HEK293 (cell line): ENCODE measurements at regions not wholly inside any gene's neighbourhood (a gene's known extent, or its start where the extent isn't known, plus 50 kb on each side); places are given as distances from the start of the nearest gene placed in this dataset.

ENCODE experiments used
- CTCF ChIA-PET: fragments of 350-600 bp; formaldehyde crosslinking; extraction: SDS; loops from one replicate; lab custom pipeline; 2021; ENCODE audit warnings: antibody characterized with exemption; lab: Yijun Ruan, JAX
- POLR2A ChIA-PET: fragments of 300-600 bp; formaldehyde crosslinking; extraction: SDS; loops from one replicate; lab custom pipeline; 2020; ENCODE audit warnings: antibody characterized with exemption, inconsistent platforms; lab: Yijun Ruan, JAX
- H3K27ac ChIP-seq: fragments of 200-500 bp; sonication (Bioruptor generic); 2 replicates; pipeline ENCODE4 v1.5.1; 2014; ENCODE audit warnings: low read depth, low read length, control low read depth, inconsistent platforms; ENCODE audit errors: extremely low read depth
- H3K36me3 ChIP-seq, 2 experiments: fragments of 200-500 bp in 1 of 2; sonication (Bioruptor generic) in 1 of 2; 1 replicate in 1 of 2; 2 replicates in 1 of 2; pipeline ENCODE4 v1.5.1; 2014 to 2017; ENCODE audit warnings: inconsistent platforms in 2 of 2, low read length in 2 of 2; ENCODE audit not compliant: control insufficient read depth in 2 of 2, insufficient read depth in 1 of 2
- H3K4me1 ChIP-seq: fragments of 200-500 bp; sonication (Bioruptor generic); 2 replicates; pipeline ENCODE4 v1.5.1; 2014; ENCODE audit warnings: mild to moderate bottlenecking, low read length, inconsistent platforms; ENCODE audit not compliant: control insufficient read depth, insufficient read depth
- H3K4me3 ChIP-seq: 2 replicates; pipeline ENCODE4 v1.5.1; 2011; ENCODE audit warnings: low read depth, mild to moderate bottlenecking, control low read depth, low read length, moderate library complexity
- H3K9me3 ChIP-seq: fragments of 200-500 bp; sonication (Bioruptor generic); 2 replicates; pipeline ENCODE4 v1.5.1; 2014; ENCODE audit warnings: low read depth, low read length, inconsistent platforms; ENCODE audit not compliant: control insufficient read depth, insufficient read depth
- BCL11A ChIP-seq: fragments of 450-650 bp; formaldehyde crosslinking; IDR thresholded peaks from 2 replicates; pipeline ENCODE4 v1.5.1; 2016; ENCODE audit warnings: low read depth, missing biosample characterization, missing genetic modification characterization
- BCL6B ChIP-seq: fragments of 450-650 bp; formaldehyde crosslinking; IDR thresholded peaks from 2 replicates; pipeline ENCODE4 v1.5.1; 2017; ENCODE audit warnings: missing biosample characterization, missing genetic modification characterization
- CTCF ChIP-seq: fragments of 450-650 bp; formaldehyde crosslinking; IDR thresholded peaks from 2 replicates; pipeline ENCODE4 v1.5.1; 2016; ENCODE audit warnings: missing biosample characterization, missing genetic modification characterization
- PRDM1 ChIP-seq: fragments of 450-650 bp; formaldehyde crosslinking; IDR thresholded peaks from 2 replicates; pipeline ENCODE4; 2016; ENCODE audit warnings: missing biosample characterization, missing genetic modification characterization
- TRIM28 ChIP-seq: IDR thresholded peaks from 2 replicates; pipeline ENCODE4 v1.6.1; 2011; ENCODE audit warnings: low read length, control low read depth, borderline replicate concordance
- YY1 ChIP-seq: fragments of 450-650 bp; formaldehyde crosslinking; IDR thresholded peaks from 2 replicates; pipeline ENCODE4 v1.5.1; 2018; ENCODE audit warnings: missing biosample characterization, missing genetic modification characterization
- ZBTB26 ChIP-seq: fragments of 450-650 bp; formaldehyde crosslinking; optimal IDR thresholded peaks from 2 replicates; pipeline ENCODE3; 2016; ENCODE audit warnings: missing biosample characterization, mild to moderate bottlenecking, missing genetic modification characterization
- ZFP37 ChIP-seq: fragments of 450-650 bp; formaldehyde crosslinking; IDR thresholded peaks from 2 replicates; pipeline ENCODE4 v1.5.1; 2016; ENCODE audit warnings: missing biosample characterization, missing genetic modification characterization
- ZNF10 ChIP-seq: fragments of 450-650 bp; formaldehyde crosslinking; IDR thresholded peaks from 2 replicates; pipeline ENCODE4 v1.5.1; 2017; ENCODE audit warnings: missing biosample characterization, missing genetic modification characterization
- ZNF24 ChIP-seq: fragments of 450-650 bp; formaldehyde crosslinking; IDR thresholded peaks from 2 replicates; pipeline ENCODE4 v1.5.1; 2016; ENCODE audit warnings: missing biosample characterization, missing genetic modification characterization
- ZNF529 ChIP-seq: fragments of 450-650 bp; formaldehyde crosslinking; IDR thresholded peaks from 2 replicates; pipeline ENCODE4 v1.5.1; 2017; ENCODE audit warnings: missing genetic modification characterization, missing biosample characterization; ENCODE audit not compliant: insufficient replicate concordance
- ZNF530 ChIP-seq: fragments of 450-650 bp; formaldehyde crosslinking; IDR thresholded peaks from 2 replicates; pipeline ENCODE4 v1.5.1; 2016; ENCODE audit warnings: low read depth, missing biosample characterization, missing genetic modification characterization
- ZNF548 ChIP-seq: fragments of 450-650 bp; formaldehyde crosslinking; IDR thresholded peaks from 2 replicates; pipeline ENCODE4 v1.5.1; 2016; ENCODE audit warnings: missing biosample characterization, missing genetic modification characterization
- ZNF549 ChIP-seq: fragments of 450-650 bp; IDR thresholded peaks from 2 replicates; pipeline ENCODE4 v1.5.1; 2018; ENCODE audit warnings: missing biosample characterization, missing genetic modification characterization, mild to moderate bottlenecking, inconsistent platforms, moderate library complexity
- ZNF555 ChIP-seq: fragments of 450-650 bp; formaldehyde crosslinking; conservative IDR thresholded peaks from 2 replicates; pipeline ENCODE4 v1.5.1; 2017; ENCODE audit warnings: missing biosample characterization, mild to moderate bottlenecking, missing genetic modification characterization, inconsistent platforms
- ZNF571 ChIP-seq: fragments of 450-650 bp; formaldehyde crosslinking; IDR thresholded peaks from 2 replicates; pipeline ENCODE4 v1.5.0; 2017; ENCODE audit warnings: missing biosample characterization, missing genetic modification characterization
- ZNF645 ChIP-seq: fragments of 450-650 bp; formaldehyde crosslinking; IDR thresholded peaks from 2 replicates; pipeline ENCODE4; 2016; ENCODE audit warnings: missing biosample characterization, missing genetic modification characterization
- ZNF660 ChIP-seq: fragments of 450-650 bp; IDR thresholded peaks from 2 replicates; pipeline ENCODE4 v1.5.1; 2018; ENCODE audit warnings: missing biosample characterization, mild to moderate bottlenecking, missing genetic modification characterization
- ZNF670 ChIP-seq: fragments of 450-650 bp; formaldehyde crosslinking; IDR thresholded peaks from 2 replicates; pipeline ENCODE4 v1.5.1; 2016; ENCODE audit warnings: missing biosample characterization, missing genetic modification characterization, low read depth
- ZNF677 ChIP-seq: fragments of 450-650 bp; IDR thresholded peaks from 2 replicates; pipeline ENCODE4 v1.5.0; 2018; ENCODE audit warnings: missing biosample characterization, mild to moderate bottlenecking, missing genetic modification characterization, moderate library complexity
- TF ChIP-seq, protein P1 (sequence below): fragments of 450-650 bp; formaldehyde crosslinking; IDR thresholded peaks from 2 replicates; pipeline ENCODE4 v1.5.1; 2016; ENCODE audit warnings: missing biosample characterization, missing genetic modification characterization

DNA sequence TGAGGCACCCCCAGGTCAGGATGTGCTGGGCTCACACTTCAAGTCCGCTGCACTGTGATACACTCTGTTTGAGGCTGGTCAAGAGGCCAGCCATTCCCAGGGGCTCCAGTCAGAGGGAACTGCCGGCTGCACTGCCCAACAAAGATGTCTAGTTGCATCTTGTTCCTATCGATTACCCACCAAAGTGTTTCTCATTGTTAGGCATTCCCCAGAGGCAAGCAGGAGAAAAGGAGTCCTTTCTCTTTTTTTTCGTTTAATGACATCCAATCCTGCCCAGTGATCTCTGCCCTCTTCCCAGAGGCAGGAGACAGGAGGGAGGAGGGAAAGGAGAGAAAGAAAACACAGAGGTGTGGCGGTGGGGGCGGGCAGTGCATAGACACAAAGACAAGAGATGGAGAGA lies 150.4 kb downstream of the OMA1 start (continued):
- no peak for TF ChIP-seq BCL6B (tag by site-specific recombination)
- TF ChIP-seq PRDM1 (tag by site-specific recombination) = no peak

GRCh38 chr1:58395355-58395754 lies 151.2 kb downstream of the OMA1 start:
- POLR2A ChIA-PET = no interaction called here
- CTCF ChIA-PET = interaction anchor here (0.5 to 0.6 kb wide), 2 partner anchors 50 to 100 kb away, joined by 3 to 7 read pairs; no protein-coding TSS in a partner anchor
- Histone ChIP-seq H3K9me3 (no peaks in the 10 kb centered on the region), H3K4me1 (no peaks in the 10 kb centered on the region), H3K27ac (no peak overlapping the region), H3K4me3 (no peak overlapping the region), H3K36me3 (no peaks in the 10 kb centered on the region)
- TF ChIP-seq ZBTB26 (no peak), PRDM1 (tag by site-specific recombination) (peak; percentile 46; the same call in 1 of the 2 replicates), ZNF677 (tag by site-specific recombination) (no peak)

- Histone ChIP-seq H3K4me3 (no peak overlapping the region), H3K9me3 (no peaks in the 10 kb centered on the region), H3K4me1 (no peaks in the 10 kb centered on the region), H3K27ac (no peak overlapping the region), H3K36me3 (no peaks in the 10 kb centered on the region)
- ChIA-PET CTCF (interaction anchor here (0.5 kb wide), 1 partner anchor 254 kb away, joined by 3 read pairs; no protein-coding TSS in a partner anchor), POLR2A (no interaction called here)
- TF ChIP-seq ZFP37 (tag by site-specific recombination) = no peak
- no peak for TF ChIP-seq ZNF10
- no peak for TF ChIP-seq ZNF571 (tag by site-specific recombination)
- no peak for TF ChIP-seq ZNF660 (tag by site-specific recombination)
- no peak for TF ChIP-seq BCL11A
- TF ChIP-seq ZNF549 = no peak
- TF ChIP-seq ZNF670 (tag by site-specific recombination) = no peak
- TF ChIP-seq ZNF24 (tag by site-specific recombination) = no peak
- TF ChIP-seq ZNF555 (tag by site-specific recombination) = no peak
- TF ChIP-seq YY1 (tag by site-specific recombination) = no peak
- no peak for TF ChIP-seq ZNF530 (tag by site-specific recombination)
- no peak for TF ChIP-seq CTCF (tag by site-specific recombination)
- no peak for TF ChIP-seq ZNF529 (tag by site-specific recombination)
- TF ChIP-seq, protein P1, sequence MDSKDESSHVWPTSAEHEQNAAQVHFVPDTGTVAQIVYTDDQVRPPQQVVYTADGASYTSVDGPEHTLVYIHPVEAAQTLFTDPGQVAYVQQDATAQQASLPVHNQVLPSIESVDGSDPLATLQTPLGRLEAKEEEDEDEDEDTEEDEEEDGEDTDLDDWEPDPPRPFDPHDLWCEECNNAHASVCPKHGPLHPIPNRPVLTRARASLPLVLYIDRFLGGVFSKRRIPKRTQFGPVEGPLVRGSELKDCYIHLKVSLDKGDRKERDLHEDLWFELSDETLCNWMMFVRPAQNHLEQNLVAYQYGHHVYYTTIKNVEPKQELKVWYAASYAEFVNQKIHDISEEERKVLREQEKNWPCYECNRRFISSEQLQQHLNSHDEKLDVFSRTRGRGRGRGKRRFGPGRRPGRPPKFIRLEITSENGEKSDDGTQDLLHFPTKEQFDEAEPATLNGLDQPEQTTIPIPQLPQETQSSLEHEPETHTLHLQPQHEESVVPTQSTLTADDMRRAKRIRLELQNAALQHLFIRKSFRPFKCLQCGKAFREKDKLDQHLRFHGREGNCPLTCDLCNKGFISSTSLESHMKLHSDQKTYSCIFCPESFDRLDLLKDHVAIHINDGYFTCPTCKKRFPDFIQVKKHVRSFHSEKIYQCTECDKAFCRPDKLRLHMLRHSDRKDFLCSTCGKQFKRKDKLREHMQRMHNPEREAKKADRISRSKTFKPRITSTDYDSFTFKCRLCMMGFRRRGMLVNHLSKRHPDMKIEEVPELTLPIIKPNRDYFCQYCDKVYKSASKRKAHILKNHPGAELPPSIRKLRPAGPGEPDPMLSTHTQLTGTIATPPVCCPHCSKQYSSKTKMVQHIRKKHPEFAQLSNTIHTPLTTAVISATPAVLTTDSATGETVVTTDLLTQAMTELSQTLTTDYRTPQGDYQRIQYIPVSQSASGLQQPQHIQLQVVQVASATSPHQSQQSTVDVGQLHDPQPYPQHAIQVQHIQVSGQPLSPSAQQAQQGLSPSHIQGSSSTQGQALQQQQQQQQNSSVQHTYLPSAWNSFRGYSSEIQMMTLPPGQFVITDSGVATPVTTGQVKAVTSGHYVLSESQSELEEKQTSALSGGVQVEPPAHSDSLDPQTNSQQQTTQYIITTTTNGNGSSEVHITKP (tag by site-specific recombination) = no peak
- no peak for TF ChIP-seq TRIM28
- no peak for TF ChIP-seq ZNF548 (tag by site-specific recombination)
- TF ChIP-seq ZNF645 (tag by site-specific recombination) = no peak
Measured at GRCh38 chr1:58392083-58392482, 154.4 kb downstream of the OMA1 start.
